ENCODE measurements at regions not wholly inside any gene's neighbourhood (a gene's known extent, or its start where the extent isn't known, plus 50 kb on each side); places are given as distances from the start of the nearest gene placed in this dataset.

- CTCF ChIA-PET, result no interaction called here
- no peak for DNase-seq (ENCODE audit: extremely low spot score)
- POLR2A ChIA-PET, result no interaction called here
- TF ChIP-seq HDGF (IDR thresholded peaks at IDR 0.05; ENCODE audit: borderline replicate concordance) (no peak), NFRKB (IDR thresholded peaks at IDR 0.05) (no peak), SUZ12 (IDR thresholded peaks at IDR 0.05) (no peak), TARDBP (IDR thresholded peaks at IDR 0.05) (no peak), BHLHE40 (IDR thresholded peaks at IDR 0.05; ENCODE audit: borderline replicate concordance) (no peak), ARNT (IDR thresholded peaks at IDR 0.05) (no peak), FOXA1 (IDR thresholded peaks at IDR 0.05) (no peak), LEF1 (IDR thresholded peaks at IDR 0.05; ENCODE audit: borderline replicate concordance) (no peak), ELF4 (IDR thresholded peaks at IDR 0.05) (no peak), ZNF384 (IDR thresholded peaks at IDR 0.05) (no peak)
Observed at GRCh38 chrX:20350596-20350995, 83.9 kb upstream of the RPS6KA3 start.

GRCh38 chrX:20348139-20348538, 81.4 kb upstream of the RPS6KA3 start:
- TF ChIP-seq FOXK2 (IDR thresholded peaks at IDR 0.05) (no peak), PKNOX1 (IDR thresholded peaks at IDR 0.05) (no peak), SP1 (IDR thresholded peaks at IDR 0.05) (no peak), SUZ12 (IDR thresholded peaks at IDR 0.05) (no peak), LEF1 (IDR thresholded peaks at IDR 0.05; ENCODE audit: borderline replicate concordance) (no peak)
- CTCF ChIA-PET, result no interaction called here
- POLR2A ChIA-PET, result no interaction called here
- no peak for DNase-seq (ENCODE audit: extremely low spot score)

- no peak for TF ChIP-seq LEF1 (IDR thresholded peaks at IDR 0.05; ENCODE audit: borderline replicate concordance)
- TF ChIP-seq L3MBTL2 (conservative IDR thresholded peaks at IDR 0.05), result no peak
- TF ChIP-seq PKNOX1 (IDR thresholded peaks at IDR 0.05), result no peak
- no peak for TF ChIP-seq FOXK2 (IDR thresholded peaks at IDR 0.05)
- no peak for TF ChIP-seq HDGF (IDR thresholded peaks at IDR 0.05; ENCODE audit: borderline replicate concordance)
- TF ChIP-seq FOXM1 (IDR thresholded peaks at IDR 0.05; ENCODE audit: borderline replicate concordance), result no peak
- TF ChIP-seq NFRKB (IDR thresholded peaks at IDR 0.05), result no peak
- no peak for TF ChIP-seq FOXA1 (IDR thresholded peaks at IDR 0.05)
- TF ChIP-seq ELF4 (IDR thresholded peaks at IDR 0.05), result no peak
- no peak for TF ChIP-seq TARDBP (IDR thresholded peaks at IDR 0.05)
- ChIA-PET POLR2A (no interaction called here), CTCF (no interaction called here)
- DNase-seq (ENCODE audit: extremely low spot score), result no peak
Observed at GRCh38 chrX:20347481-20347880, 80.8 kb upstream of the RPS6KA3 start.

GRCh38 chrX:20333672-20334071, 67.0 kb upstream of the RPS6KA3 start:
- CTCF ChIA-PET, result no interaction called here
- POLR2A ChIA-PET, result no interaction called here
- TF ChIP-seq BHLHE40 (IDR thresholded peaks at IDR 0.05; ENCODE audit: borderline replicate concordance), result no peak
- no peak for TF ChIP-seq ARNT (IDR thresholded peaks at IDR 0.05)
- TF ChIP-seq PKNOX1 (IDR thresholded peaks at IDR 0.05), result no peak
- TF ChIP-seq TARDBP (IDR thresholded peaks at IDR 0.05), result no peak
- TF ChIP-seq HDGF (IDR thresholded peaks at IDR 0.05; ENCODE audit: borderline replicate concordance), result no peak
- TF ChIP-seq FOXA1 (IDR thresholded peaks at IDR 0.05), result no peak
- no peak for TF ChIP-seq ELF4 (IDR thresholded peaks at IDR 0.05)
- no peak for DNase-seq (ENCODE audit: extremely low spot score)

GRCh38 chrX:20330545-20330944, 63.8 kb upstream of the RPS6KA3 start:
- no peak for DNase-seq (ENCODE audit: extremely low spot score)
- ChIA-PET POLR2A (no interaction called here), CTCF (no interaction called here)
- no peak for TF ChIP-seq TARDBP (IDR thresholded peaks at IDR 0.05)
- TF ChIP-seq FOXA1 (IDR thresholded peaks at IDR 0.05), result no peak
- no peak for TF ChIP-seq NFRKB (IDR thresholded peaks at IDR 0.05)
- no peak for TF ChIP-seq HDGF (IDR thresholded peaks at IDR 0.05; ENCODE audit: borderline replicate concordance)
- no peak for TF ChIP-seq ELF4 (IDR thresholded peaks at IDR 0.05)
- TF ChIP-seq SP1 (IDR thresholded peaks at IDR 0.05), result no peak

GRCh38 chrX:20329435-20329834, 62.7 kb upstream of the RPS6KA3 start:
- DNase-seq (ENCODE audit: extremely low spot score), result no peak
- no peak for TF ChIP-seq NFRKB (IDR thresholded peaks at IDR 0.05)
- no peak for TF ChIP-seq FOXA1 (IDR thresholded peaks at IDR 0.05)
- TF ChIP-seq FOXK2 (IDR thresholded peaks at IDR 0.05), result no peak
- TF ChIP-seq ZNF384 (IDR thresholded peaks at IDR 0.05), result no peak
- no peak for TF ChIP-seq HDGF (IDR thresholded peaks at IDR 0.05; ENCODE audit: borderline replicate concordance)
- no peak for TF ChIP-seq LEF1 (IDR thresholded peaks at IDR 0.05; ENCODE audit: borderline replicate concordance)
- no peak for TF ChIP-seq ELF4 (IDR thresholded peaks at IDR 0.05)
- TF ChIP-seq BHLHE40 (IDR thresholded peaks at IDR 0.05; ENCODE audit: borderline replicate concordance), result no peak
- TF ChIP-seq SUZ12 (IDR thresholded peaks at IDR 0.05), result no peak
- no peak for TF ChIP-seq PKNOX1 (IDR thresholded peaks at IDR 0.05)
- TF ChIP-seq TARDBP (IDR thresholded peaks at IDR 0.05), result no peak
- CTCF ChIA-PET, result no interaction called here
- POLR2A ChIA-PET, result no interaction called here

GRCh38 chrX:20325786-20326388, 59.2 kb upstream of the RPS6KA3 start:
- TF ChIP-seq TARDBP (IDR thresholded peaks at IDR 0.05) (no peak), L3MBTL2 (conservative IDR thresholded peaks at IDR 0.05) (no peak), FOXK2 (IDR thresholded peaks at IDR 0.05) (no peak), LEF1 (IDR thresholded peaks at IDR 0.05; ENCODE audit: borderline replicate concordance) (no peak), ZNF384 (IDR thresholded peaks at IDR 0.05) (no peak), CTBP1 (IDR thresholded peaks at IDR 0.05; ENCODE audit: borderline replicate concordance) (no peak), ELF4 (IDR thresholded peaks at IDR 0.05) (no peak), ARNT (IDR thresholded peaks at IDR 0.05) (no peak), HDGF (IDR thresholded peaks at IDR 0.05; ENCODE audit: borderline replicate concordance) (no peak), PKNOX1 (IDR thresholded peaks at IDR 0.05) (no peak), SP1 (IDR thresholded peaks at IDR 0.05) (no peak), FOXM1 (IDR thresholded peaks at IDR 0.05; ENCODE audit: borderline replicate concordance) (no peak), SUZ12 (IDR thresholded peaks at IDR 0.05) (no peak), FOXA1 (IDR thresholded peaks at IDR 0.05) (no peak), NFRKB (IDR thresholded peaks at IDR 0.05) (no peak), BHLHE40 (IDR thresholded peaks at IDR 0.05; ENCODE audit: borderline replicate concordance) (no peak)
- POLR2A ChIA-PET, result no interaction called here
- DNase-seq (ENCODE audit: extremely low spot score), result no peak
- CTCF ChIA-PET, result no interaction called here
